ENCODE measurements at regions not wholly inside any gene's neighbourhood (a gene's known extent, or its start where the extent isn't known, plus 50 kb on each side); places are given as distances from the start of the nearest gene placed in this dataset.

DNA sequence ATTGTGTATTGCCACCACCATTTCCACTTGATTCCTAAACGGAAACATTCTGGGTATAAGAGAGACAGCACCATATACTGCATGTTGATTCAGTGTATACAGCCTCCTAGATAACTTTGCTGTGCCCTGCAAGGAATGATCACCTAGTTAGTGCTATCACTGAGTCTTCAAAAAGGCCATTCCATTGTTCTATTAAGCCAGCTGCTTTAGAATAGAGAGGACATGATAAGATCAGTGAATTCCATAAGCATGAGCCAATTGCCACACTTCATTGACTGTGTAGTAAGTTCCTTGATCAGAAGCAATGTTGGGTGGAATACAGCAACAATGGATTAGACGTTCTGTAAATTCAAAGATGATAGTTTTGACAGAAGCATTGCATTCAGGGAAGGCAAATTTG lies 1047.3 kb downstream of the PCDH18 start:
- Histone ChIP-seq H3K27ac (no peak overlapping the region), H3K36me3 (no peaks in the 10 kb centered on the region), H3K27me3 (no peaks in the 10 kb centered on the region), H3K4me3 (no peak overlapping the region), H3K9me3 (no peaks in the 10 kb centered on the region), H3K9ac (ENCODE audit: low read depth in 2 of 2, low read length in 2 of 2) (no peak overlapping the region), H3K4me1 (no peaks in the 10 kb centered on the region)
- TF ChIP-seq, protein P1, sequence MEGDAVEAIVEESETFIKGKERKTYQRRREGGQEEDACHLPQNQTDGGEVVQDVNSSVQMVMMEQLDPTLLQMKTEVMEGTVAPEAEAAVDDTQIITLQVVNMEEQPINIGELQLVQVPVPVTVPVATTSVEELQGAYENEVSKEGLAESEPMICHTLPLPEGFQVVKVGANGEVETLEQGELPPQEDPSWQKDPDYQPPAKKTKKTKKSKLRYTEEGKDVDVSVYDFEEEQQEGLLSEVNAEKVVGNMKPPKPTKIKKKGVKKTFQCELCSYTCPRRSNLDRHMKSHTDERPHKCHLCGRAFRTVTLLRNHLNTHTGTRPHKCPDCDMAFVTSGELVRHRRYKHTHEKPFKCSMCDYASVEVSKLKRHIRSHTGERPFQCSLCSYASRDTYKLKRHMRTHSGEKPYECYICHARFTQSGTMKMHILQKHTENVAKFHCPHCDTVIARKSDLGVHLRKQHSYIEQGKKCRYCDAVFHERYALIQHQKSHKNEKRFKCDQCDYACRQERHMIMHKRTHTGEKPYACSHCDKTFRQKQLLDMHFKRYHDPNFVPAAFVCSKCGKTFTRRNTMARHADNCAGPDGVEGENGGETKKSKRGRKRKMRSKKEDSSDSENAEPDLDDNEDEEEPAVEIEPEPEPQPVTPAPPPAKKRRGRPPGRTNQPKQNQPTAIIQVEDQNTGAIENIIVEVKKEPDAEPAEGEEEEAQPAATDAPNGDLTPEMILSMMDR (IDR thresholded peaks at IDR 0.05) = no peak
- intact Hi-C loops (cut with DNase I) = no loop called here
- no peak for DNase-seq

- intact Hi-C loops (cut with DNase I) = no loop called here
- no peak for DNase-seq
- H3K4me1 ChIP-seq = no peaks in the 10 kb centered on the region
- no peaks in the 10 kb centered on the region for H3K27me3 ChIP-seq
- no peak overlapping the region for H3K4me3 ChIP-seq
- no peaks in the 10 kb centered on the region for H3K36me3 ChIP-seq
- TF ChIP-seq, protein P1 (IDR thresholded peaks at IDR 0.05) = no peak
- no peak overlapping the region for H3K9ac ChIP-seq (ENCODE audit: low read depth in 2 of 2, low read length in 2 of 2)
- no peak overlapping the region for H3K27ac ChIP-seq
- H3K9me3 ChIP-seq = no peaks in the 10 kb centered on the region
These were observed 1055.5 kb downstream of the PCDH18 start for GRCh38 chr4:136476753-136477152.

- Histone ChIP-seq H3K27me3 (no peaks in the 10 kb centered on the region), H3K9ac (ENCODE audit: low read depth in 2 of 2, low read length in 2 of 2) (no peak overlapping the region), H3K4me3 (no peak overlapping the region), H3K4me1 (no peaks in the 10 kb centered on the region), H3K27ac (no peak overlapping the region), H3K9me3 (no peaks in the 10 kb centered on the region), H3K36me3 (no peaks in the 10 kb centered on the region)
- TF ChIP-seq, protein P1 (IDR thresholded peaks at IDR 0.05) = no peak
- intact Hi-C loops (cut with DNase I) = no loop called here
- no peak for DNase-seq
These were observed 1061.2 kb downstream of the PCDH18 start for GRCh38 chr4:136471051-136471450.

DNA sequence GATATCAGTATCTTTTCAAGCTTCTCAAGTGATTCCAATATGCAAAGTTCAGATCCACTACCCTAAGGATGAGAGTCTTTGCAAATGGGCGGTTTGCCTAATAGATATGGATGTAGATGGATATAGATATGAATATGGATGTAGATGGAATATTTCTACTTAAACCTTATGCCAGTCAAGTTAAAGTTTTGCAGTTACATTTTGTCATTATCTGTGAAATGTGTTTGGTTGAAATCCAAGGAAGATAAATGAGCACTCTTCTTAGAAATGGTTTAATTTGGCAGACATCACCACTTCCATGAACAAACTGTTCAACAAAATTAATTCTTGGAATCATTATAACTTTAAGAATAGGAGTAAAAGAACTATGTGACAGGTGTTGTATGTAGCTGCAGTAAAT lies 1066.6 kb downstream of the PCDH18 start:
- no peak overlapping the region for H3K9ac ChIP-seq (ENCODE audit: low read depth in 2 of 2, low read length in 2 of 2)
- no peaks in the 10 kb centered on the region for H3K27me3 ChIP-seq
- H3K27ac ChIP-seq = no peak overlapping the region
- H3K4me3 ChIP-seq = no peak overlapping the region
- no peaks in the 10 kb centered on the region for H3K4me1 ChIP-seq
- TF ChIP-seq, protein P1 (IDR thresholded peaks at IDR 0.05) = no peak
- H3K9me3 ChIP-seq = no peaks in the 10 kb centered on the region
- intact Hi-C loops (cut with DNase I) = no loop called here
- no peak for DNase-seq
- H3K36me3 ChIP-seq = no peaks in the 10 kb centered on the region

DNA sequence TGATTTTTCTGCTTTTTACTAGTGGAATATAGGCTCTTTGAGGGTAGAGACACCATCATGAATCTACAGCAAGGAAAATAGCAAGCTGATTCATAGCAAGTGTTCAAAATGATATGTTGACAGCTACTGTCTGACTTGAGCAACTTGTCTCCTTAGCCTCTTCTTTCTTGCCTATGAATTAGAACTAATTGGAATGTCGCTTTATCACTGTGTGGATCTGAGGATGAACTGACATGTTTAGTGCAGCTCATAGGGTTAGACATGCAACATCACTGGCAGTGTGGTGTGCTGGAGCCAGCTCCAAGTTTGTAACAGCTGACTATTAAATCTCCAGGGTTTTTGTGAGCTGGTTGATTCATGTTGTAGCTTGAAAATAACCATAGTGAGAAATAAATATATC lies 1068.4 kb downstream of the PCDH18 start:
- Histone ChIP-seq H3K27ac (no peak overlapping the region), H3K9me3 (no peaks in the 10 kb centered on the region), H3K36me3 (no peaks in the 10 kb centered on the region), H3K9ac (ENCODE audit: low read depth in 2 of 2, low read length in 2 of 2) (no peak overlapping the region), H3K4me1 (no peaks in the 10 kb centered on the region), H3K4me3 (no peak overlapping the region), H3K27me3 (no peaks in the 10 kb centered on the region)
- DNase-seq = no peak
- intact Hi-C loops (cut with DNase I) = no loop called here
- TF ChIP-seq, protein P1 (IDR thresholded peaks at IDR 0.05) = no peak

- Histone ChIP-seq H3K9me3 (no peaks in the 10 kb centered on the region), H3K9ac (ENCODE audit: low read depth in 2 of 2, low read length in 2 of 2) (no peak overlapping the region), H3K27me3 (no peaks in the 10 kb centered on the region), H3K4me1 (no peaks in the 10 kb centered on the region), H3K4me3 (no peak overlapping the region), H3K36me3 (no peaks in the 10 kb centered on the region), H3K27ac (no peak overlapping the region)
- TF ChIP-seq, protein P1 (IDR thresholded peaks at IDR 0.05) = no peak
- DNase-seq = no peak
- intact Hi-C loops (cut with DNase I) = no loop called here
These were observed 1070.8 kb downstream of the PCDH18 start for GRCh38 chr4:136461533-136461932.

Measured in colonic mucosa (tissue), 4 donors.